ENCODE measurements at regions not wholly inside any gene's neighbourhood (a gene's known extent, or its start where the extent isn't known, plus 50 kb on each side); places are given as distances from the start of the nearest gene placed in this dataset.

- TF ChIP-seq CTCF (IDR thresholded peaks at IDR 0.05 in 4 of 5, conservative IDR thresholded peaks at IDR 0.05 in 1 of 5) (no peak), POLR2A (IDR thresholded peaks at IDR 0.05) (no peak)
Observed at GRCh38 chr11:110977661-110978060, 265.4 kb upstream of the ARHGAP20 start.
